Endothelial cell (in vitro differentiated cells): ENCODE measurements at regions not wholly inside any gene's neighbourhood (a gene's known extent, or its start where the extent isn't known, plus 50 kb on each side); places are given as distances from the start of the nearest gene placed in this dataset.
"Not testable (repeated sequence)": the region's sequence is repeated elsewhere in the genome, so short reads cannot be mapped to it uniquely, and the experiment has no call there.

ENCODE experiments used
- DNase-seq: peaks from one replicate; pipeline ENCODE4 v3.0.0; 2021; ENCODE audit warnings: low spot score
- H3K27ac Mint-ChIP-seq: one replicate; pipeline ENCODE4 v1.8.0; 2021; ENCODE audit warnings: mixed read lengths, inconsistent platforms; ENCODE audit not compliant: unreplicated experiment
- H3K27me3 Mint-ChIP-seq: one replicate; pipeline ENCODE4 v1.8.0; 2021; ENCODE audit warnings: mild to moderate bottlenecking, moderate library complexity, mixed read lengths, inconsistent platforms; ENCODE audit not compliant: unreplicated experiment
- H3K36me3 Mint-ChIP-seq: one replicate; pipeline ENCODE4 v1.8.0; 2021; ENCODE audit warnings: mild to moderate bottlenecking, low read depth, mixed read lengths, inconsistent platforms; ENCODE audit not compliant: unreplicated experiment
- H3K4me1 Mint-ChIP-seq: one replicate; pipeline ENCODE4 v1.8.0; 2021; ENCODE audit warnings: mild to moderate bottlenecking, mixed read lengths, inconsistent platforms; ENCODE audit not compliant: unreplicated experiment
- H3K4me3 Mint-ChIP-seq: one replicate; pipeline ENCODE4 v1.8.0; 2021; ENCODE audit warnings: mild to moderate bottlenecking, mixed read lengths, inconsistent platforms; ENCODE audit not compliant: unreplicated experiment
- H3K9me3 Mint-ChIP-seq: one replicate; pipeline ENCODE4 v1.8.0; 2021; ENCODE audit warnings: mixed read lengths, inconsistent platforms; ENCODE audit not compliant: unreplicated experiment
- CTCF ChIP-seq: fragments of 200-600 bp; sonication (generic); IDR thresholded peaks from one replicate; pipeline ENCODE4 v1.5.0; 2021; ENCODE audit warnings: antibody characterized with exemption; ENCODE audit not compliant: unreplicated experiment

GRCh38 chr12:126033751-126034150 is 968.5 kb downstream of the AACS start:
- Mint-ChIP-seq H3K27me3 (peaks cover 10% of the 10 kb centered on the region), H3K27ac (no peak overlapping the region), H3K9me3 (peaks cover 32% of the 10 kb centered on the region), H3K4me1 (no peaks in the 10 kb centered on the region), H3K36me3 (peaks cover 6% of the 10 kb centered on the region), H3K4me3 (no peak overlapping the region)
- no peak for DNase-seq
- no peak for TF ChIP-seq CTCF

- Mint-ChIP-seq H3K9me3 (peaks cover 22% of the 10 kb centered on the region), H3K27ac (no peak overlapping the region), H3K27me3 (peaks cover 12% of the 10 kb centered on the region), H3K36me3 (peaks cover 6% of the 10 kb centered on the region), H3K4me1 (no peaks in the 10 kb centered on the region), H3K4me3 (no peak overlapping the region)
- DNase-seq: no peak
- no peak for TF ChIP-seq CTCF
Measured at GRCh38 chr12:126036348-126036747, 971.1 kb downstream of the AACS start.

- no peaks in the 10 kb centered on the region for H3K4me1 Mint-ChIP-seq
- no peak overlapping the region for H3K27ac Mint-ChIP-seq
- H3K27me3 Mint-ChIP-seq: peaks cover 12% of the 10 kb centered on the region
- peaks cover 21% of the 10 kb centered on the region for H3K9me3 Mint-ChIP-seq
- H3K36me3 Mint-ChIP-seq: peaks cover 6% of the 10 kb centered on the region
- no peak overlapping the region for H3K4me3 Mint-ChIP-seq
- DNase-seq: no peak
- TF ChIP-seq CTCF: no peak
Measured at GRCh38 chr12:126038434-126038833, 973.2 kb downstream of the AACS start.

- H3K4me3 Mint-ChIP-seq: no peak overlapping the region
- no peak for TF ChIP-seq CTCF
- peaks cover 28% of the 10 kb centered on the region for H3K9me3 Mint-ChIP-seq
- peaks cover 12% of the 10 kb centered on the region for H3K27me3 Mint-ChIP-seq
- H3K36me3 Mint-ChIP-seq: peaks cover 6% of the 10 kb centered on the region
- H3K27ac Mint-ChIP-seq: no peak overlapping the region
- no peaks in the 10 kb centered on the region for H3K4me1 Mint-ChIP-seq
- no peak for DNase-seq
Measured at GRCh38 chr12:126040307-126040706, 975.1 kb downstream of the AACS start.

GRCh38 chr12:126042286-126042685 is 977.1 kb downstream of the AACS start:
- H3K4me1 Mint-ChIP-seq: no peaks in the 10 kb centered on the region
- TF ChIP-seq CTCF: no peak
- peaks cover 4% of the 10 kb centered on the region for H3K36me3 Mint-ChIP-seq
- H3K4me3 Mint-ChIP-seq: no peak overlapping the region
- DNase-seq: no peak
- H3K27me3 Mint-ChIP-seq: peaks cover 7% of the 10 kb centered on the region
- peaks cover 33% of the 10 kb centered on the region for H3K9me3 Mint-ChIP-seq
- no peak overlapping the region for H3K27ac Mint-ChIP-seq

DNA sequence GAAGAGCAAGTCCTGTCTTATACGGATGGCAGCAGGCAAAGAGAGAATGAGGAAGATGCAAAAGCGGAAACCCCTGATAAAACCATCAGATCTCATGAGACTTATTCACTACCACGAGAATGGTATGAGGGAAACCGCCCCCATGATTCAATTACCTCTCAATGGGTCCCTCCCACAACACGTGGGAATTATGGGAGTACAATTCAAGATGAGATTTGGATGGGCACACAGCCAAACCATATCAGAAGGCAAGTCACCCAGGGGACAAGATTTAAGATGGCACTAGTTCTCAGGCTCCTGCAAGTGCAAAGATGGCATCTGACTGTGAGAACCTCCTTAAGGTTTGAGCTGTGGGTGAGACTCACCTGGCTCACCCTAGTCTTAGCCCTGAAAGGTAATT is 984.3 kb downstream of the AACS start:
- H3K4me1 Mint-ChIP-seq, H3K4me3 Mint-ChIP-seq, H3K27me3 Mint-ChIP-seq, H3K36me3 Mint-ChIP-seq, DNase-seq, H3K27ac Mint-ChIP-seq: not testable (repeated sequence)
- H3K9me3 Mint-ChIP-seq: peaks cover 55% of the 10 kb centered on the region
